Hypothalamus (tissue), 51 donors: ENCODE measurements at regions not wholly inside any gene's neighbourhood (a gene's known extent, or its start where the extent isn't known, plus 50 kb on each side); places are given as distances from the start of the nearest gene placed in this dataset.
A peak's percentile ranks its signal among the peaks of the same experiment; 100 is the strongest.
"Not testable (repeated sequence)": the region's sequence is repeated elsewhere in the genome, so short reads cannot be mapped to it uniquely, and the experiment has no call there.

Experiments used
- DNase-seq, 51 donors: peaks; one replicate each; lab custom pipeline; 2025; lab: John Stamatoyannopoulos, UW

DNA sequence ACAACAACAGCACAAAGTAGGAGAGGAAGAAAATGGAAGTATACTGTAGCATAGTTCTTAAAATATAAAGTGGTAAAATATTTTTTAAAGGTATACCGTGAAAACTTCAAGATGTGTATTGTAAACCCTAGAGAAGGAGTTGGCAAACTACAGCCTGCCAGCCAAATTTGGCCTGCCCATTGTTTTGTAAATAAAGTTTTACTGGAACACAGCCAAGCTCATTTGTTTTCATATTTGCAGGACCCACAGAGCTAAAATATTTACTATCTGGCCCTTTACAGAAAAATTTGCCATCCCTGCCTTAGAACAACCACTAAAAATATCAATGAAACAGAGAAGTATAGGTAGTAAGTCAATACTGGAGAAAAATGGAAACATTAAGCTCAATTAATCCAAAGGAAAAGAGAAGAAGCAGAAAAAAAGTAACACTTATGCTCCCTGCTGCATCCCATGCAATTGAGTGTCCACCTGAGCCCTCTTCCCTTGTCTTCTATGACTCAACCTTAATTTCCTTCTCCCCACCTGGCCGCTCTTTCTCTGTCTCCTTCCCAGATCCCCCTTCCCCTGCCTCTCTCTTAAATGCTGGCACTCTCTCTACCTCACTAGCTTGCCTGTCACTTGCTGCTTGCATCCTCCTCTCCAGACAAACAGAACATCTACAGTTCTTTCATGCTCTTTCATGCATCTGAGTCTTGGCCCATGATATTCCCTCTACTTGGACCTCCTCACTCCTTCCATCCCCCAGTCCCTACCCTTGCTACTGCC lies 50.6 kb upstream of the FER start:
- no peak for DNase-seq

GRCh38 chr5:108696407-108696806 lies 51.3 kb upstream of the FER start:
- no peak for DNase-seq

DNA sequence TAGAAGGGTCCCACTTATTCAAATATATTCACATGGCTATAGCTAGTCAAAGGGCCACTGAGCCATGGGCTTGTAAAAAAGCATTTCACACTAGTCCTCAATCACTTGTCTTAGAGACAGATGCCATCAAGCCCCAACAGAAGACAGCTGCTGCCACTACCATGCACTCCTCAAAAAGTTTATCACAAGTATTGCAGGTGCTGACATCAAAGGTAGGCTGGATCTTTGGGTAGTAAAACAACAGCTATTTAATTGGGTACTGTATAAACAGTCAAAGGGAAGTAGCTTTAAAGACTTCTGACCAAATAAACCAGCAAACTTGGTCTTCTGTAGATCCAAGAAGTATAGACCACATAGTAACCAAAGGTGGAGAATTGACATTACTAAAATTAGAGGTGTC lies 59.2 kb upstream of the FER start:
- no peak for DNase-seq

DNA sequence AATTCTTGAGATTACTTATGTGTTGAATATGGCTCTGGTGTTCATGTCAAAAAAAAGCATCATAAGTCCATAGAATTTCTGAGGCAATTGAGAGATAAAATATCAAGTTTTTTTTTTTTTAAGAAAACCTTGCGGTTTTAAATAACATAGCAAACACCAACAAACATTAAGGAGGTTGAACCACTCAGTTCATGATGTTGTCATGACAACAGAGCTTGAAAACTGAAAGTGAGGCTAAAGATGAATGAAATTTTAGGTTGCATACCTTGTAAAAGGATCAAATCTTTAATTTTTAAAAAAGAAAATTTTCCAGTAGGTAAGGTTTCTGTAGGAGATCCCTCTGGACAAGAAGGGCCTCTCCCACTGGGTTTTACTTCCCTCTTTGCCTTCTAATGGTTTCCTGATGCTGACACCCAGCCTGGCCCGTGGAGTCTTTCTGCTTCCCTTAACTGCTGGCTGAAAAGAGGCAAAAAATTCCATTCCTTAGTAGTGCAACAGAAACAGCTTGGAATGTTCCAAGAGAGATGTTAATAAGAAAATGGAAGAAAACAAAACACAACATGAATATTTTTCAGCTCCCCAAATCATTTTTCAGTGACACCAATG lies 60.0 kb upstream of the FER start:
- DNase-seq = peak in 3 of 51 donors; percentile 10 to 26 (median 12)

DNA sequence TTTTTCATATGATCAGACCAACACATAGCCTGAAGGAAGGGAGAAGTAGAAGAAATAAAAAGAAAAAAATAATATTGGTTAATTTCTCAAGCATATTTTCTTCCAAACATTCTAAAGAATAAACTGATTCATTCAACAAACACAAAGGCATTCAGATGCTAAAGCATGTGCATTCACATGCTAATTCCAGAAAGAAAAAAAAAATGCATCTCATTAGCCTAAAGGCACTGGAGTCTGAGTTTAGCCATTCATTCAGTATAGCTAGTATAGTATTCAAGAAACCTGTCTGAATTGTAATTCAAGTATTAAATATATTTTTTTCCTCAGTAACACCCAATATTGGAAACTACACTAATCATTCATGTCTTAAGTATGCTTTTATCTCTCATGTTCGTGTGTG lies 61.0 kb upstream of the FER start:
- no peak for DNase-seq

- DNase-seq = not testable (repeated sequence)
Measured at GRCh38 chr5:108685448-108686216, 62.1 kb upstream of the FER start.

DNA sequence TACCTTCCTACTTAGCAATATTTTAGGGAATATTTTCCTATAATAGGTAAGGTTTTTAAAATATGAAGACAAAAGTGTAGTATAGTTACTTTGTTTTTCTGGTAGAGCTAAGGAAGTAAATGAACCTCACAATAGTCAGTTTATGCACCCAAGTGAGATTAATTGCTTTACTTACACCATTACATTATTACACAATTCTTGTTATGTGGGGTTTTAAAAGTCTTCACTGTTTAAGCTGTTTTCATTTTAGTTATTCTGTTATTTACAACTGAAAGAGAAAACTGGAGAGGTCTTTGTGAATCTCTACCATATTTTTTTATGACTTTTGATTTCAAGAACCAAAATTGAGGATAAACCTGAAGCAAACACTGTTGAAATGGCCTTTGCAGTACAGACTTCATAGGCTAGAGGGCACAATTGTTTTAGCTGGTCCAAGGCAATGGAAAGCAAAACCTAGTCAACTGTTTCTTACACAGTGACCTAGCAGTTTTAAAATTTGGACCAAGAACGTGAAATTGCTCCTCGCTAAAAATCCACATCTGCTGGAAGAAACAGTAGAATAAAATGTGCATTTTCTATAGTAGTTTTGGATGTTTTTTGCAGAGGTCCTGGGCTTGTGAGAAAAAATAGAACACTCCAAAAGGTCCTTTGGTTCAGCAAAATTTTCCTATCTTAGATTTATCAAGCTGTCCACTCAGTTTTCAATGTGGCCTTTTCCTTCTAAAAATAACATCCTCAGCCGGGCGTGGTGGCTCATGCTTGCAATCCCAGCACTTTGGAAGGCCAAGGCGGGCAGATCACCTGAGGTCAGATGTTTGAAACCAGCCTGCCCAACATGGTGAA lies 66.4 kb upstream of the FER start:
- peak in 8 of 51 donors; percentile 4 to 41 (median 15) for DNase-seq

DNA sequence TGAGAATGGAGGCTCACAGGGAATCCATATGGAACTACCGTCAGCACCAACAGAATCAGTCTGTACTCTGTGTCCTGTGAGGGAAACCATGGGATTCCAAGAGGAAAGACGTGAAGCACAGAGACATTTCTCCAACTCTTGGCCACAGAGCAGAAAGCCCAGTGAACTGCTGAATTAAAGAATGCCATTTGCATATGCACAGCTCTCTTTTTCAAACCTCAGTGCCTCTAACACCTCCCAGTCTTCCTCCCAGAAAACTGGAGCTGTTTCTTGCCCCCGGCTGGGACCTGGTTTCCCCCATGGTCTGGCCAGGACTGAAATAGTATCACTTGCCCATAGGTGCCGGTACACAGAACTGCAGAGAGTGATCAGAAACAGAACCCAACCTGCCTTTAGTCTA lies 69.6 kb upstream of the FER start:
- no peak for DNase-seq

GRCh38 chr5:108675736-108676135 lies 72.0 kb upstream of the FER start:
- DNase-seq = no peak

DNA sequence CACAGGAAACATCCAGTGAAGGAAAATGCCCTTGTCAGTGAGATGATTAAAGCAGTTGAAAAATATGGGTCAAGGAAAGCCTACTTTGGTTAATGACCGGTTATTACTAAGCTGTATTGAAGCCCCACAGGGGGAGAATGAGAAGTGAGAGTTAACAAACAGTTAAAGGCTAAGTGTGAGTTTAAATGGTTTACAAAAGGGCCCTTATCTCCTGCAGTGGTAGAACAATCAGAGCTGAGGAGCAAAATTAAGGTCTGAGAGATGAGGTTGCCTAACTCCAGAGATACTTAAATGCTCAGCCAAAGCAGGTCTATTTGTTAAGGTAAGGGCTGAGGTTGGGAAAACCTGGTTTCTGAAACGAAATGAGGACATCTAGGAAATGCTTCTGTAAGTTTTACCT lies 75.1 kb upstream of the FER start:
- no peak for DNase-seq

GRCh38 chr5:108670591-108671289 lies 77.0 kb upstream of the FER start:
- peak in 2 of 51 donors; percentile 15 to 69 for DNase-seq

DNA sequence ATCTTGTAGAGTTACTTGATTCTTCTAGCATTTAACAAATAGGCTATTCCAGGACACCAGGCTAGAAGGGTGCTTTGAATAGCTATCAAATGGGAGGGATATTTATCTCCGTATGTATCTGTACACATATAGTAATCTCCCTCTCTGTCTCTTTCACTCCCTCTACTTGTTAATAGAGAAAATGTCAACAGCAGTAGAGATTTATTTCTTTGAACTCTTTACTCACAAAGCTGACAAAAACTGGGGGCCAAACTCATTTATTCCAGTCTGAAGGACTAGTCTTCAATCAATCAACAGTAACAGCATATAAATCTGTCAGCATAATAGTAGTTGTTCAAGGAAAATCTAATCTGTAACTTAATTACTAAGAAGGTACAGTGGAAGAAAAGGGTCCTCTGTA lies 78.2 kb upstream of the FER start:
- DNase-seq = no peak

GRCh38 chr5:108661590-108662219 lies 86.0 kb upstream of the FER start:
- no peak for DNase-seq

DNA sequence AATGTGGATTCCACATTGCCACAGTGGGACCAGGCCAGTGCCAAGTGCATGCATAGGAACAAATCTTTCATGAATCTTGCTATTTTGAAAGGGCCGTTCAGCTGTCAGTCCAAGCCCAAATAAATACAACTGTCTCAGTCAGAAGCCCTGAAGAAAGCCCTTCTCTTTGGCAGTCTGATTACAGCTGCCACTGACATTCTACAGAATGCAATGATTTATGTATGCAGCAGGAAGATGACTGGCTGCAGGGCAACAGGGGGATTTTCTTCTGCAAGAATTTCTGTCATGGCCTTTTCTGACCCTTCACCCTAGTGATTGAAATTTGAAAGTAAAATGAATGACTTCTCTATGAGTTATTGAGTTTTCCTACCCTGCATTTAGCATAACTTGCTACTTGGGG lies 86.7 kb upstream of the FER start:
- DNase-seq = no peak

DNA sequence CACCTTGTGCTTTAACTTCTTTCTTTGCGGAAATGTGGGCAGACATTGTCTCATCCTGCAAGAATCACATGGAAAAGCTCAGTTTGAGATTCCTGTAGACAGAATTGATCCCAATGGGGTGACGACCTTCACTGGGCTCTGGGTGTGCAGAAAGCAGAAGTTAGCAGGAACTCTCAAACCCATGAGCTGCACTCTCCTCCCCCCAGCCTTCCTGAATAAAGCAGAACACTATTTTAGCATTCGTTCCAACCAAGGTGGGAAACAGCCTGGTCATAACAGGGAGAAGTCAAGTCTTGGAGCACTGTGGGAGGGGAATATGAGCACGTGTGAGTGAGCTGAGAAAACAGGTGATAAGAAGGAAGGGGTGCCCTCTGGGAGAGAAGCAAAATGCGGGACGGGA lies 87.4 kb upstream of the FER start:
- no peak for DNase-seq

- no peak for DNase-seq
Measured at GRCh38 chr5:108659531-108659930, 88.2 kb upstream of the FER start.

- no peak for DNase-seq
Measured at GRCh38 chr5:108655750-108656450, 91.8 kb upstream of the FER start.

GRCh38 chr5:108654051-108654450 lies 93.6 kb upstream of the FER start:
- no peak for DNase-seq

GRCh38 chr5:108653201-108653600 lies 94.5 kb upstream of the FER start:
- no peak for DNase-seq
